AG09319 (cell line): ENCODE measurements at regions not wholly inside any gene's neighbourhood (a gene's known extent, or its start where the extent isn't known, plus 50 kb on each side); places are given as distances from the start of the nearest gene placed in this dataset.

ENCODE experiments used
- DNase-seq: peaks from one replicate; pipeline ENCODE4 v3.0.0-alpha.2; 2010; ENCODE audit warnings: low read depth; ENCODE audit errors: extremely low read depth
- TF ChIP-seq, protein P1 (sequence below): IDR thresholded peaks from 2 replicates; pipeline ENCODE4 v1.5.1; 2011; ENCODE audit warnings: low read depth, mild to moderate bottlenecking, inconsistent platforms, low read length, moderate library complexity

DNA sequence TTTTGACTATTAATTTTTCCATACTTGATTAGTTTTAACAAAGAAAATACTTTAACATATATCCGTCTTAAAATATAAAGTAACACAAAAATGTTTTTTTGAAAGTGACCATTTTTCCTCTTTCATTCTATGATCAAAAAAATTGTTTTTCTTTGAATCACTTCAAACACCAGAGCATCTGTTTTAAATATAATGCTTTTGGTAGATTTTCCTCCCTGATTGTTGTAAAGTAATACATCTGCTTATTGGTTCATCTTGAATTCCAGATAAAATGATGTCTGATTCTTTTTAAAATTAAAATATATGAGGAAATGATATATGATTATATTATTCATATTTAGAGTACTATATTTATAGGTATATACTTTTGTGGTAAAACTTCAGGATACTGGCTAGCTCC lies 76.2 kb upstream of the LPAR1 start:
- no peak for DNase-seq
- TF ChIP-seq, protein P1, sequence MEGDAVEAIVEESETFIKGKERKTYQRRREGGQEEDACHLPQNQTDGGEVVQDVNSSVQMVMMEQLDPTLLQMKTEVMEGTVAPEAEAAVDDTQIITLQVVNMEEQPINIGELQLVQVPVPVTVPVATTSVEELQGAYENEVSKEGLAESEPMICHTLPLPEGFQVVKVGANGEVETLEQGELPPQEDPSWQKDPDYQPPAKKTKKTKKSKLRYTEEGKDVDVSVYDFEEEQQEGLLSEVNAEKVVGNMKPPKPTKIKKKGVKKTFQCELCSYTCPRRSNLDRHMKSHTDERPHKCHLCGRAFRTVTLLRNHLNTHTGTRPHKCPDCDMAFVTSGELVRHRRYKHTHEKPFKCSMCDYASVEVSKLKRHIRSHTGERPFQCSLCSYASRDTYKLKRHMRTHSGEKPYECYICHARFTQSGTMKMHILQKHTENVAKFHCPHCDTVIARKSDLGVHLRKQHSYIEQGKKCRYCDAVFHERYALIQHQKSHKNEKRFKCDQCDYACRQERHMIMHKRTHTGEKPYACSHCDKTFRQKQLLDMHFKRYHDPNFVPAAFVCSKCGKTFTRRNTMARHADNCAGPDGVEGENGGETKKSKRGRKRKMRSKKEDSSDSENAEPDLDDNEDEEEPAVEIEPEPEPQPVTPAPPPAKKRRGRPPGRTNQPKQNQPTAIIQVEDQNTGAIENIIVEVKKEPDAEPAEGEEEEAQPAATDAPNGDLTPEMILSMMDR: no peak

DNA sequence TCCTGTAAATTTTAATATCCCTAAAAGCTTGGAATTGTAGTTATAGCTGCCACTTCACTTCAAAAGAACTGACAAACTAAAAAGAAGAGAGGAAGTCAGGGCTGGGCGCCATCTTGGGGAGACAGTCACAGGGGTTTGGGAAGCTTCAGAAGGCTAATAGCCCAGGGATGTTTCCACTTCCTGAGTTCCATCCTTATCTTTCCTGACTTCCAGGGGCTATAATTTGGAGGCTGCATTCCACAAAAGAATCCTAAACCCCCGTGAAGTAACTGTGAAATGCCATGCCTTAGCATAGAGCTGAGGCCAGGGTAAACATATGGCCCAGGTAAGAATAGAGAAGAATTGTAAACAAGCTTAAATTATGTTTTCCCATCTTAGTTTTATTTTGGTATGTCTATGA lies 75.4 kb upstream of the LPAR1 start:
- no peak for DNase-seq
- TF ChIP-seq, protein P1: no peak

- no peak for DNase-seq
- TF ChIP-seq, protein P1: no peak
These were observed 72.5 kb upstream of the LPAR1 start for GRCh38 chr9:111110805-111111204.

GRCh38 chr9:111108946-111109345 lies 70.7 kb upstream of the LPAR1 start:
- TF ChIP-seq, protein P1: no peak
- DNase-seq: peak; percentile 40

- TF ChIP-seq, protein P1: no peak
- no peak for DNase-seq
These were observed 68.9 kb upstream of the LPAR1 start for GRCh38 chr9:111107141-111107540.

- TF ChIP-seq, protein P1: no peak
- DNase-seq: no peak
These were observed 67.9 kb upstream of the LPAR1 start for GRCh38 chr9:111106202-111106601.

GRCh38 chr9:111102793-111103464 lies 64.7 kb upstream of the LPAR1 start:
- DNase-seq: no peak
- TF ChIP-seq, protein P1: no peak
